IMR-90 (cell line): ENCODE measurements at regions not wholly inside any gene's neighbourhood (a gene's known extent, or its start where the extent isn't known, plus 50 kb on each side); places are given as distances from the start of the nearest gene placed in this dataset.

ENCODE experiments used
- ATAC-seq: fragments of 200-7000 bp; cut with Tn5 transposase; 2 replicates; pipeline ENCODE4 v1.9.1; 2020; ENCODE audit warnings: low read depth, mild to moderate bottlenecking, moderate library complexity
- BruUV-seq: library from RNA; stranded (reverse); fragments of 400-500 nt; replicated peaks from 2 replicates; lab custom pipeline; 2021; lab: Mats Ljungman, UMichigan
- CTCF ChIA-PET: fragments of 300-600 bp; formaldehyde crosslinking; extraction: SDS; loops from one replicate; lab custom pipeline; 2021; ENCODE audit warnings: antibody characterized with exemption; lab: Yijun Ruan, JAX
- POLR2A ChIA-PET: fragments of 300-600 bp; sonication (Branson Sonifier 250); formaldehyde crosslinking; loops from one replicate; lab custom pipeline; 2022; ENCODE audit warnings: antibody characterized with exemption; ENCODE audit not compliant: unreplicated experiment; lab: Charles Lee
- DNase-seq: peaks from one replicate; pipeline ENCODE4 v3.0.0; 2013
- H2AFZ ChIP-seq: replicated peaks from 2 replicates; pipeline ENCODE3; 2013; ENCODE audit warnings: low read length, mild to moderate bottlenecking; ENCODE audit not compliant: poor library complexity
- H2AK5ac ChIP-seq: 2 replicates; pipeline ENCODE4 v1.6.1; 2013; ENCODE audit warnings: low read depth, low read length, inconsistent platforms
- H2AK9ac ChIP-seq: replicated peaks from 2 replicates; pipeline ENCODE3; 2013; ENCODE audit warnings: mild to moderate bottlenecking, low read depth, low read length, moderate library complexity; ENCODE audit not compliant: poor library complexity
- H2BK120ac ChIP-seq: 2 replicates; pipeline ENCODE4 v1.6.1; 2013; ENCODE audit warnings: low read depth, low read length, inconsistent platforms
- H2BK15ac ChIP-seq: 3 replicates; pipeline ENCODE4 v1.6.1; 2013; ENCODE audit warnings: low read depth, low read length, inconsistent platforms
- H2BK20ac ChIP-seq: 2 replicates; pipeline ENCODE4 v1.6.1; 2013; ENCODE audit warnings: low read depth, mild to moderate bottlenecking, inconsistent platforms, low read length, moderate library complexity
- H2BK5ac ChIP-seq: 2 replicates; pipeline ENCODE4 v1.6.1; 2013; ENCODE audit warnings: mild to moderate bottlenecking, low read depth, low read length, inconsistent platforms; ENCODE audit not compliant: poor library complexity, severe bottlenecking
- H3K14ac ChIP-seq: replicated peaks from 2 replicates; pipeline ENCODE4 v1.6.1; 2013; ENCODE audit warnings: low read depth, low read length, inconsistent platforms
- H3K18ac ChIP-seq: 2 replicates; pipeline ENCODE4 v1.6.1; 2013; ENCODE audit warnings: low read depth, low read length, control low read depth
- H3K23ac ChIP-seq: 2 replicates; pipeline ENCODE4 v1.6.1; 2013; ENCODE audit warnings: low read depth, low read length, inconsistent platforms
- H3K27ac ChIP-seq: 2 replicates; pipeline ENCODE4 v1.5.1; 2013; ENCODE audit warnings: mild to moderate bottlenecking, control low read depth, low read length; ENCODE audit not compliant: insufficient read depth
- H3K27me3 ChIP-seq: 2 replicates; pipeline ENCODE4 v1.6.1; 2013; ENCODE audit warnings: low read length; ENCODE audit not compliant: control insufficient read depth, insufficient read depth
- H3K36me3 ChIP-seq: 2 replicates; pipeline ENCODE4 v1.6.1; 2013; ENCODE audit warnings: low read length, mixed read lengths; ENCODE audit not compliant: control insufficient read depth, insufficient read depth
- H3K4ac ChIP-seq: 2 replicates; pipeline ENCODE4 v1.6.1; 2013; ENCODE audit warnings: low read depth, low read length, inconsistent platforms
- H3K4me1 ChIP-seq: 2 replicates; pipeline ENCODE4 v1.6.1; 2013; ENCODE audit warnings: low read length, mixed read lengths; ENCODE audit not compliant: control insufficient read depth, insufficient read depth
- H3K4me2 ChIP-seq: 2 replicates; pipeline ENCODE4 v1.6.1; 2013; ENCODE audit warnings: low read depth, mild to moderate bottlenecking, control low read depth, low read length, moderate library complexity
- H3K4me3 ChIP-seq: 2 replicates; pipeline ENCODE4 v1.5.1; 2013; ENCODE audit warnings: low read depth, mild to moderate bottlenecking, control low read depth, low read length, moderate library complexity; ENCODE audit not compliant: insufficient read depth
- H3K56ac ChIP-seq: 2 replicates; pipeline ENCODE4 v1.6.1; 2013; ENCODE audit warnings: low read length, inconsistent platforms; ENCODE audit not compliant: insufficient read depth; ENCODE audit errors: extremely low read depth
- H3K79me1 ChIP-seq, 2 experiments: 2 replicates each; pipeline ENCODE4 v1.6.1; 2013; ENCODE audit warnings: low read length in 2 of 2, inconsistent platforms in 1 of 2, low read depth in 1 of 2
- H3K9ac ChIP-seq: 2 replicates; pipeline ENCODE4 v1.6.1; 2013; ENCODE audit warnings: low read depth, low read length, control low read depth
- H3K9me1 ChIP-seq: 2 replicates; pipeline ENCODE4 v1.6.1; 2013; ENCODE audit warnings: low read length, inconsistent platforms; ENCODE audit not compliant: insufficient read depth
- H3K9me3 ChIP-seq: 2 replicates; pipeline ENCODE4 v1.6.1; 2013; ENCODE audit warnings: low read length; ENCODE audit not compliant: control insufficient read depth, insufficient read depth
- H4K20me1 ChIP-seq: 2 replicates; pipeline ENCODE4 v1.6.1; 2013; ENCODE audit warnings: low read length, inconsistent platforms; ENCODE audit not compliant: insufficient read depth
- H4K5ac ChIP-seq: 2 replicates; pipeline ENCODE4 v1.6.1; 2013; ENCODE audit warnings: mild to moderate bottlenecking, low read depth, low read length, control low read depth
- H4K8ac ChIP-seq, 2 experiments: 2 replicates each; pipeline ENCODE4 v1.6.1; 2013; ENCODE audit warnings: low read depth in 2 of 2, low read length in 2 of 2, control low read depth in 1 of 2, inconsistent platforms in 1 of 2
- H4K91ac ChIP-seq: 2 replicates; pipeline ENCODE4 v1.6.1; 2013; ENCODE audit warnings: low read depth, low read length, inconsistent platforms; ENCODE audit not compliant: insufficient read depth
- BHLHE40 ChIP-seq: fragments of 150-350 bp; IDR thresholded peaks from 2 replicates; pipeline ENCODE4 v1.6.1; 2016; ENCODE audit warnings: mild to moderate bottlenecking, low read depth, low read length
- RAD21 ChIP-seq: IDR thresholded peaks from 2 replicates; pipeline ENCODE4 v1.6.1; 2012; ENCODE audit warnings: low read length, improper control_type of control experiment
- WGBS, 2 experiments: methylation state at CpG; one replicate each; pipeline versions ENCODE4 v1.1.5 to v1.1.7; 2013; ENCODE audit warnings: missing lambda C conversion rate in 2 of 2; ENCODE audit not compliant: insufficient read length in 1 of 2; ENCODE audit errors: extremely low coverage in 2 of 2; 5-methylcytosine and 5-hydroxymethylcytosine counted together
- dilution Hi-C: fragments of 300-500 bp; cut with HindIII; formaldehyde crosslinking; loops from one replicate; pipeline ENCODE4 v1.14.3; 2018; ENCODE audit warnings: low sequenced_read_pairs; ENCODE audit not compliant: unreplicated experiment
- in situ Hi-C: fragments of 300-500 bp; cut with MboI; formaldehyde crosslinking; loops from 3 replicates; pipeline ENCODE4 v1.14.3; 2019; ENCODE audit warnings: low sequenced_read_pairs, inconsistent platforms, mixed read lengths
- intact Hi-C: fragments of 100-400 bp; cut with micrococcal nuclease; formaldehyde crosslinking; loops from 2 replicates; pipeline ENCODE4 v1.10.0; 2022

DNA sequence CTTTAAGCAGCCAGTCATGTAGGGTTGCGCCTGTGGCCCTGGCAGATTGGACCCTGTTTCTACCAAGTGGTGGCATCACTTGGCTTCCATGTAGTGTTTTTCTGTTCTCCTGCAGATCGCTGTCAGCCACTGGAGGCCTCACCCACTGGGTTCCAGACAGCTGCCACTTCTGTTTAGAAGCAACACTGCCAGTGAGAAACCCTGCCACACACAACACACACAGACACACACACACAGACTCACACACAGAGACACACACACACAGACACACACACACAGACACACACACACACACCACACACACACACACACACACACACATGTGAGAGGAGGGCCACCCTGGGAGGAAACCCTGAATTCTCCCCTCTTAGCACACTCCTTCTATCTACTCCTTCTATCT, 51.8 kb downstream of the UTRN start:
- intact Hi-C loops = no loop called here
- Histone ChIP-seq H3K79me1 (peaks cover 25 to 66% of the 10 kb centered on the region in 2 experiments), H3K4ac (no peak overlapping the region), H3K23ac (no peak overlapping the region), H2AK5ac (peak overlapping the region; percentile 40; the same call in 1 of the 2 replicates), H2BK120ac (no peak overlapping the region), H3K9me1 (peaks cover 20% of the 10 kb centered on the region), H4K8ac (no peak overlapping the region), H4K91ac (no peak overlapping the region), H3K4me2 (no peak overlapping the region), H3K4me3 (no peak overlapping the region), H4K20me1 (peaks cover 13% of the 10 kb centered on the region; the same call in 1 of the 2 replicates), H3K56ac (no peak overlapping the region), H4K5ac (no peak overlapping the region), H3K9me3 (no peaks in the 10 kb centered on the region), H2AK9ac (no peak overlapping the region), H3K18ac (no peak overlapping the region), H3K27me3 (no peaks in the 10 kb centered on the region), H2BK5ac (peak overlapping the region; percentile 62), H2AFZ (no peak overlapping the region), H2BK15ac (no peak overlapping the region), H3K14ac (0 out of 2 replicates have a peak overlapping the region, but pooled peaks have one; percentile 19), H3K27ac (no peak overlapping the region), H3K4me1 (peaks cover 6% of the 10 kb centered on the region; the same call in 1 of the 2 replicates), H2BK20ac (no peak overlapping the region), H3K9ac (no peak overlapping the region), H3K36me3 (no peaks in the 10 kb centered on the region)
- in situ Hi-C loops = no loop called here
- dilution Hi-C loops = no loop called here
- BruUV-seq = no TSS peak
- POLR2A ChIA-PET = no interaction called here
- CTCF ChIA-PET = no interaction called here
- 100% methylated on average over 1 of the region's 2 CpGs; no CpG with 5 or more reads in 1 of the 2 experiments for WGBS, 2 experiments
- ATAC-seq = no peak
- DNase-seq = no peak
- TF ChIP-seq BHLHE40 (no peak), RAD21 (no peak)
